Upper lobe of right lung (tissue), 1 donor: ENCODE measurements at regions not wholly inside any gene's neighbourhood (a gene's known extent, or its start where the extent isn't known, plus 50 kb on each side); places are given as distances from the start of the nearest gene placed in this dataset.
"Not testable (repeated sequence)": the region's sequence is repeated elsewhere in the genome, so short reads cannot be mapped to it uniquely, and the experiment has no call there.

Experiments used
- ATAC-seq: fragments of 200-7000 bp; cut with Tn5 transposase; one replicate; pipeline ENCODE4 v1.9.1; 2020; ENCODE audit warnings: mild to moderate bottlenecking, moderate library complexity
- DNase-seq: peaks from one replicate; pipeline ENCODE4 v3.0.0-alpha.2; 2020
- H3K27ac ChIP-seq: fragments of 200-600 bp; one replicate; pipeline ENCODE4 v1.8.0; 2022
- H3K27me3 ChIP-seq: fragments of 200-600 bp; one replicate; pipeline ENCODE4 v1.8.0; 2022; ENCODE audit warnings: mild to moderate bottlenecking
- H3K36me3 ChIP-seq: fragments of 200-600 bp; one replicate; pipeline ENCODE4 v1.8.0; 2022
- H3K4me1 ChIP-seq: fragments of 200-600 bp; one replicate; pipeline ENCODE4 v1.8.0; 2022
- H3K4me3 ChIP-seq: fragments of 200-600 bp; one replicate; pipeline ENCODE4 v1.8.0; 2022; ENCODE audit warnings: mild to moderate bottlenecking
- H3K9me3 ChIP-seq: fragments of 200-600 bp; one replicate; pipeline ENCODE4 v1.8.0; 2022
- CTCF ChIP-seq: fragments of 200-600 bp; IDR thresholded peaks from one replicate; pipeline ENCODE4 v1.8.0; 2022; ENCODE audit warnings: antibody characterized with exemption
- intact Hi-C: fragments of 100-400 bp; cut with DNase I; formaldehyde crosslinking; loops from one replicate; pipeline ENCODE4 v1.11.0; 2022
- donor health status: DM: no; HTN: yes; CAD: no; lungs with severe emphysema.

- no peak for ATAC-seq
- TF ChIP-seq CTCF, result no peak
- Histone ChIP-seq H3K4me3 (no peak overlapping the region), H3K36me3 (no peaks in the 10 kb centered on the region), H3K9me3 (no peaks in the 10 kb centered on the region), H3K4me1 (no peaks in the 10 kb centered on the region), H3K27me3 (no peaks in the 10 kb centered on the region), H3K27ac (no peak overlapping the region)
- intact Hi-C loops, result no loop called here
- no peak for DNase-seq
Observed at GRCh38 chr5:87576867-87577266, 164.1 kb upstream of the CCNH start.

GRCh38 chr5:87576306-87576705 lies 163.6 kb upstream of the CCNH start:
- H3K9me3 ChIP-seq, H3K27ac ChIP-seq, H3K27me3 ChIP-seq, intact Hi-C loops, DNase-seq, H3K4me3 ChIP-seq, ATAC-seq, H3K4me1 ChIP-seq, H3K36me3 ChIP-seq: not testable (repeated sequence)

GRCh38 chr5:87574106-87574505 lies 161.4 kb upstream of the CCNH start:
- intact Hi-C loops, result no loop called here
- no peak for DNase-seq
- H3K27me3 ChIP-seq, result no peaks in the 10 kb centered on the region
- no peaks in the 10 kb centered on the region for H3K9me3 ChIP-seq
- no peak for TF ChIP-seq CTCF
- H3K27ac ChIP-seq, result no peak overlapping the region
- no peaks in the 10 kb centered on the region for H3K4me1 ChIP-seq
- no peak overlapping the region for H3K4me3 ChIP-seq
- no peaks in the 10 kb centered on the region for H3K36me3 ChIP-seq
- no peak for ATAC-seq

GRCh38 chr5:87572611-87573010 lies 159.9 kb upstream of the CCNH start:
- TF ChIP-seq CTCF, result no peak
- DNase-seq (no peak), ATAC-seq (no peak)
- Histone ChIP-seq H3K27ac (no peak overlapping the region), H3K36me3 (no peaks in the 10 kb centered on the region), H3K9me3 (no peaks in the 10 kb centered on the region), H3K4me3 (no peak overlapping the region), H3K4me1 (no peaks in the 10 kb centered on the region), H3K27me3 (no peaks in the 10 kb centered on the region)
- intact Hi-C loops, result no loop called here

- ATAC-seq (no peak), DNase-seq (no peak)
- Histone ChIP-seq H3K27ac (no peak overlapping the region), H3K4me3 (no peak overlapping the region), H3K9me3 (no peaks in the 10 kb centered on the region), H3K27me3 (no peaks in the 10 kb centered on the region), H3K4me1 (no peaks in the 10 kb centered on the region), H3K36me3 (no peaks in the 10 kb centered on the region)
- intact Hi-C loops, result no loop called here
- TF ChIP-seq CTCF, result no peak
Observed at GRCh38 chr5:87572090-87572489, 159.4 kb upstream of the CCNH start.

GRCh38 chr5:87570366-87570765 lies 157.6 kb upstream of the CCNH start:
- H3K4me1 ChIP-seq, result no peaks in the 10 kb centered on the region
- TF ChIP-seq CTCF, result no peak
- H3K36me3 ChIP-seq, result no peaks in the 10 kb centered on the region
- ATAC-seq, result no peak
- no peaks in the 10 kb centered on the region for H3K27me3 ChIP-seq
- no peak overlapping the region for H3K27ac ChIP-seq
- intact Hi-C loops, result no loop called here
- DNase-seq, result no peak
- H3K9me3 ChIP-seq, result no peaks in the 10 kb centered on the region
- no peak overlapping the region for H3K4me3 ChIP-seq
